ENCODE measurements at regions not wholly inside any gene's neighbourhood (a gene's known extent, or its start where the extent isn't known, plus 50 kb on each side); places are given as distances from the start of the nearest gene placed in this dataset.

- no peak for DNase-seq (ENCODE audit: extremely low read depth in 1 of 2, low read depth in 1 of 2)
Measured at GRCh38 chr1:30263888-30264671, 459.3 kb downstream of the MATN1 start.

DNA sequence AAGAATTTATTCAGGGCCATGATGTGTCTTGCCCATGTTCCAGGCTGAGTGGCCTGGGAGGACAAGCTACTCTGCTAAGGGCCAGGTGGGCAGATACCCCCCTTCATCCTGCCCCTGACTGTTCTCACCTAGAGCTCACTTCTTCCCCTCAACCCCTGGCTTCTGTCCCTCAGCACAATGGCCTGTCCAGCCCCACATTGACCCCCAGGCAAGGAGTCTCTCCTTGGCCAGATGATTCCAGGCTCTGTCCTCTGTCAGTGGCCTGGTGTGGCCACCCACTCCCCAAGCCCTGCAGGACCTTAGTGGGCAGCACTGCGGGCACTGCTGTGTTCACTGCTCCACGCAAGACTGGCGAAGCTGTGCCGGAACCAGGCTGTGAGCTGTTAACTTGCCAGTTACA lies 460.0 kb downstream of the MATN1 start:
- no peak for DNase-seq (ENCODE audit: extremely low read depth in 1 of 2, low read depth in 1 of 2)

GRCh38 chr1:30262158-30262557 lies 461.2 kb downstream of the MATN1 start:
- DNase-seq (ENCODE audit: extremely low read depth in 1 of 2, low read depth in 1 of 2), result no peak

GRCh38 chr1:30260318-30260717 lies 463.1 kb downstream of the MATN1 start:
- DNase-seq (ENCODE audit: extremely low read depth in 1 of 2, low read depth in 1 of 2), result no peak

DNA sequence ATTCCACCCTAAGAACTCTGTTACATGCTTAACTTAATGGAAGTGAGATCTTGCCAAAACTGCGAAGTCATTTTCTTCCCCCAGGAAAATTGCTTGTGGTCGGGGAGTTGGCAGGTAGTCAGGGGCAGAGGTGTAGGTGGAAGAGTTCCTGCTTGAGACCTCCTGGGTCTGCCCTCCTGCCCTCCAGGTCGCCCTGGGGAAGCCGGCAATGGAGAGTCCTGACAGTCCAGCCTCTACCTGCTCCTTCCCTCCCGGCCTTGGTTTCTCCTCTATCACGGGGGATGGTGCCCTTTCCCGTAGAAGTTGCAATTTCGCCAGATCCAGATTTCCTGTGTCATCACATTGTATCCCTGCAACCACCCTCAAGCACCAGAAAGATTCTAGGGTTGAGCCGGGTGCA lies 463.8 kb downstream of the MATN1 start:
- DNase-seq (ENCODE audit: extremely low read depth in 1 of 2, low read depth in 1 of 2), result no peak

GRCh38 chr1:30258876-30259275 lies 464.5 kb downstream of the MATN1 start:
- DNase-seq (ENCODE audit: extremely low read depth in 1 of 2, low read depth in 1 of 2), result no peak

- no peak for DNase-seq (ENCODE audit: extremely low read depth in 1 of 2, low read depth in 1 of 2)
Measured at GRCh38 chr1:30258471-30258870, 464.9 kb downstream of the MATN1 start.

DNA sequence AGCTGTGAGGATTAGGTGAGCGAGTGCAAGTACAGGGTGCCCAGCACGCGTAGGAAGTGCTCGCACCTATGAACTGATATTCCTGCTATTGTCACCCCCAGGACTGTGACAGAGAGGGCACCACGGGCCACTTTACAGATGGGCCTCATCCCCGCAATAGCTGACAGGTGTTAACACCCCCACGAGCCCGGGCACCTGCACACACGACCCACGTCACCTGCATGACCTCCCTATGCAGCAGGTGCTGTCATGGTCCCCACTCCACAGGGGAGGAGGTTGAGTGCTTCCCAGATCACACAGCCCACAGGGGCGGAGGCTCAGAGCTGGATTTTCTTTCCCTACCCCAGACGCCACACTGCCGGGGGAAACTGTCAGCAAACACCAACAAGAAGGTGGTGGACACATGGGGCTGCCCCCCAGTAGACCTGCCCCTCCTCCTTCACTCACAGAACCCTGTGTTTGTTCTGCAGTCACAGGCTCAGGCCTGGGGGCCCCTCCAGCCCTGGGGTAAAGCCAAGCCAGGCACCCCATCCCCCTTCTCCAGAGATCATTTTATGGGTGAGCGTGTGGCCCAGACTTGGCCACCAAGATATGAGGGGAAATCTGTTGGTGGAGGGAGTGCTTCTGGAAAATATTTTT lies 465.5 kb downstream of the MATN1 start:
- DNase-seq (ENCODE audit: extremely low read depth in 1 of 2, low read depth in 1 of 2), result no peak

- DNase-seq (ENCODE audit: extremely low read depth in 1 of 2, low read depth in 1 of 2), result no peak
Measured at GRCh38 chr1:30257322-30257721, 466.1 kb downstream of the MATN1 start.

DNA sequence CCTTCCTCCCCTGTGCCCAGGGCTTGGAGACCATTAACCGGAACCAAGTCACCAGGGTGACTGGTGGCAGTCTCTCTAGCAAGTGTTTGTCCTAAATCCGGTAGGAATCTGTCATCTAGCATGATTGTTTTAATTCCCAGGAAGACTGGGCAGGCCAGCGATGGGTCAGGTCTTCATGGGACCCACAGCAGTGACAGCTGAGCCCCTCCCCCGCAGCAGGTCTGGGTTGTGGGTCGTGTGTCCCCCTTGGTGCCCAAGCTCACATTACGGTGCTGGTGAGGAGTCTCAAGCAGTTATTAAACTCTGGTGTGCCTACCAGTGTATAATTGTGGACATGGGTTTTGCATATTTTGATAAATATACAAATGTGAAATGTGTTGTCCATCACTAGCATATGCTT lies 466.5 kb downstream of the MATN1 start:
- no peak for DNase-seq (ENCODE audit: extremely low read depth in 1 of 2, low read depth in 1 of 2)

GRCh38 chr1:30255111-30255724 lies 468.2 kb downstream of the MATN1 start:
- no peak for DNase-seq (ENCODE audit: extremely low read depth in 1 of 2, low read depth in 1 of 2)

DNA sequence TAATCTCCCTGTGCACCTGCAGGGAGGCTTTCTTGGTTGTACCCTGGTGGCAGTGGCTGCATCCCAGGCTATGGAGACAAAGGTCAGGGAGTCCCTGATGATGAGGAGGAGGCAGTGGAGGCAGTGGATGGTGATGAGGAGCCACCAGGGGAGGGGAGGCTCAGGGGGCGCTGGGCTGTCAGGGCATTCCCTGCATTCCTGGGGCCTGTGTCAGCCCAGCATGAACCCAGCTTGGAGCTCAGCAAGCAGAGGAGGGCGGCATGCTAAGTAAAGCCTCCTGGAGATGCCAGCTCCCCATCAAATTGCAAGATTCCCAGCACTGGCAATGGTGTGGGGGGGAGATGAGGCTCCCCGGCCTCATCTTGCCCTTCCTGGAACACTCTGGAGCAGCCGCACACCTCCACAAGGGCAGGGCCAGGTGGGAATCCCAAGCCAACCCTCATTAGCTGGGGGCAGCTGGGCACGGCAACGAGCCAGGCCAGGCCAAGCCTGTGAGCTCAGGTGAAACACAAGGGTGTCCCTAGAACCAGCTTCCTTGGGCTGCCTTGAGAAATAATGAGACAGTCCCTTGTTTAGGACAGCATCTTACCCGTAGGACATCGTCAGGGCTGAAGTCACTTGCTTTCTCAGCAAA lies 469.5 kb downstream of the MATN1 start:
- DNase-seq (ENCODE audit: extremely low read depth in 1 of 2, low read depth in 1 of 2), result no peak

DNA sequence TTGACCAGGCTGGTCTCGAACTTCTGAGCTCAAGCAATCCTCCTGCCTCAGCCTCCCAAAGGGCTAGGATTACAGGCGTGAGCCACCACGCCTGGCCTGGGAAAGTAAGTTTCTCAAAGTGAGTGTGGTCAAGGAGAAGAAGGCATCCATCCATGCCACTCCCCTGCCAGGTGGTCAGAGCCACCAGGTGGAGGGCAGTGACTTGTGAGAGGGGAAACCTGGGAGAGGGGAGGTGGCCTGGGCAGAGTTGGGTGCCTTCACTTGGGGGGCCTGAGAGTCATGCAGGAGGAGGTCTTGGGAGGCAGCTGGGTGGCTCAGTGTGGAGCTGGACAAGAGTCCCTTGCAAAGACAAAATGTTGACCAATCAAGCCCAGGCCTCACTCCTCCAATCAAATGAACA lies 470.0 kb downstream of the MATN1 start:
- no peak for DNase-seq (ENCODE audit: extremely low read depth in 1 of 2, low read depth in 1 of 2)

DNA sequence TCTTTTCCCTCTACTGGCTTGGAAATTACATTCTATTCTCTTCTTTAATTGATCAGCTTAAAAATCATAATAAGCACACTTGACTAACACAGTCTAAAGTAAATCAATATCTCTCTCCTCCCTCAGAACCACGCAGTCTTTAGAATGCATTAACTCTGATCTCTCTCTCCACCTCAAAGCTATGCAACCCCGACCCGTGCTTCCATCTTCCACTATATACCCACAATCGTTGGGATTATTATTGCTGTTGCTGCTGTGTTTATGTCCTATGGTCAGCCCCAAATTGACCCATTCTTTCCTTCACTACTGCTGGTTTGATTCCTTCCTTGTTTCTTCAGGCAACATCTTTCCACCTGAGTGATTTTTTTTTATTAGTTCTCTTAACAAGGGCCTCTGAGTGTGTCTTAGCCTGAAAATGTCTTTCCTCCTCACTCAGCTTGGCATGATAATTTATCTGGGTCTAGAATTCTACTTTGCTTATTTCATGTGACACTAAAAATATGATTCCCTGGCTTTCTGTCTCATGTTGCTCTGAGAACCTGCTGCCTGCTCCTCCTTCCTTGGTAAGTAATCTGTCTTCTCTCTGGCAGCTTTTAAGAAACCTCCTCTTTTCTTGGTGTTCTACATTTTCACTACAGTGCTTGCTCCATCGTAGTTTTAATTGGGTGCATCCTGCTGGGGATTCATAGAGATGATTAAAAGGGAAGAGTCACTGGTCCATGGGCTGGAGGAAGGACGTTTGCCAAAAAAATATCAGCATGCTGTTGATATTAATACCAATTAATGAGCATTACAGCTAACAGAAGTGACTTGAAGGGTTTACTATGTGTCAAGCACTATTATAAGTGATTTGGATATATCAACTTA lies 472.2 kb downstream of the MATN1 start:
- no peak for DNase-seq (ENCODE audit: extremely low read depth in 1 of 2, low read depth in 1 of 2)

- no peak for DNase-seq (ENCODE audit: extremely low read depth in 1 of 2, low read depth in 1 of 2)
Measured at GRCh38 chr1:30250338-30250983, 472.9 kb downstream of the MATN1 start.

DNA sequence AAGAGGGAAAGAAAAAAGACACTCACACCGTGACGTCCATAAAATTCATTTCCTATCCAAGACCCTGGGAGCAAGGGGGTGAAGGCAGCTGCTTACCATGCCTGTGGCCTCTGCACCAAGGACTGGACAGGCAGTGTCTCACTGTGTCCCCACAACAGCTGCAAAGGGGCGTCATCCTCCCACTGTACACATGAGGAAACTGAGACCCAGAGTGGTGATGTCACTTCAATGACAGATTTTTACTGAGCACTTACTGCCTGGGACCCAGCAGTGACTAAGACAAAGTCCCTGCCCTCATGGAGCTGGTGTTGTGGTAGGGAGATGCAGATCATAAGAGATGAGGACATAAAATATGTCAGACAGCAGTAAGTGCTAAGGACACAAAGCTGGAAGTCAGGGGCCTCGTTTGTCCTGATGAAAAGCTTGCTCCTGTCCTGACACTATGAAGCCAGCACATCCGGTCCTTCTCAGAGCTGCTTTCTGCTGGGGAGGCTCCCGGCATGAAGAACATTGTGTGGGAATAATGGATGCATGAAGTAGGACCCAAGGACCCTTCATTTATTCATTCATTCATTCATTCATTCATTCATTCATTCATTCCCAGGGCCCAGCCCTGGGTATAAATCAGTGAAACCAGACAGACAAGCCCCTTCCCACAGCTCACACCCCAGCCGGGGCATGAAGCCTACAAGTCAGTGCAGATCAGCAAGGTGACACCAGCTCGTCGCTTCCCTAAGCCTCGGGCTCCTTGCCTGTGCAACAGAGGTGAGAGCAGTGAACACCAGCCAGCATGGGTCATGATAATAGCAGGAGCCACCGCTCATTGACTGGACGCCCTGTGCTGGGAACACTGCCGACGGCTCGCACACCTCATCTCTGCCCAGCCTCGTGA lies 473.7 kb downstream of the MATN1 start:
- no peak for DNase-seq (ENCODE audit: extremely low read depth in 1 of 2, low read depth in 1 of 2)

GRCh38 chr1:30248774-30249173 lies 474.6 kb downstream of the MATN1 start:
- DNase-seq (ENCODE audit: extremely low read depth in 1 of 2, low read depth in 1 of 2), result no peak

DNA sequence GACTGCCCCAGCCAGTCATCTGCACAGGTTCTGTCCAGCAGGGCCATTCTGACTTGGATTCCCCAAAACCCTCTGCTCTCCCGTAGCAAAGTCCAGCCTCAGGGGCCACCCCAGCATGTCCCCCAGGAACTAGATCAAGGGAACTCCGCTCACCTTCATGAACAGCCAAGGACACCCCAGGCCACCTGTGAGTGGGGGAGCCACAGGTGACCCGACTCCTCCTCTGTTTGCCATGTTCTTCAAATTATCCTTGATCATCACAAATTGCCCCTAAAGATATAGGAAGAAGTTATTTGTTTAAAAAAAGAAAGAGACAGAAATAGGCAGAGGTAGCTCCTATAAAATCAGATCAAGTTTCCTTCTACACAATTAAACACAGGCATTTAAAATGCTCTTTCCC lies 475.0 kb downstream of the MATN1 start:
- DNase-seq (ENCODE audit: extremely low read depth in 1 of 2, low read depth in 1 of 2), result no peak

- no peak for DNase-seq (ENCODE audit: extremely low read depth in 1 of 2, low read depth in 1 of 2)
Measured at GRCh38 chr1:30244801-30245200, 478.6 kb downstream of the MATN1 start.

Data from activated CD8-positive, alpha-beta memory T cell treated with anti-CD3 and anti-CD28 coated beads for 1 hour (primary cell).